Esophagus muscularis mucosa (tissue), 3 donors: ENCODE measurements at regions not wholly inside any gene's neighbourhood (a gene's known extent, or its start where the extent isn't known, plus 50 kb on each side); places are given as distances from the start of the nearest gene placed in this dataset.

Experiments
- EP300 ChIP-seq: sonication (generic); formaldehyde crosslinking; IDR thresholded peaks from one replicate; pipeline ENCODE4 v1.6.1; 2017; ENCODE audit warnings: antibody characterized with exemption
- POLR2AphosphoS5 ChIP-seq, 2 donors: sonication (generic); formaldehyde crosslinking; IDR thresholded peaks; one replicate each; pipeline ENCODE4 v1.6.1; 2017; ENCODE audit warnings: antibody characterized with exemption in 2 of 2

DNA sequence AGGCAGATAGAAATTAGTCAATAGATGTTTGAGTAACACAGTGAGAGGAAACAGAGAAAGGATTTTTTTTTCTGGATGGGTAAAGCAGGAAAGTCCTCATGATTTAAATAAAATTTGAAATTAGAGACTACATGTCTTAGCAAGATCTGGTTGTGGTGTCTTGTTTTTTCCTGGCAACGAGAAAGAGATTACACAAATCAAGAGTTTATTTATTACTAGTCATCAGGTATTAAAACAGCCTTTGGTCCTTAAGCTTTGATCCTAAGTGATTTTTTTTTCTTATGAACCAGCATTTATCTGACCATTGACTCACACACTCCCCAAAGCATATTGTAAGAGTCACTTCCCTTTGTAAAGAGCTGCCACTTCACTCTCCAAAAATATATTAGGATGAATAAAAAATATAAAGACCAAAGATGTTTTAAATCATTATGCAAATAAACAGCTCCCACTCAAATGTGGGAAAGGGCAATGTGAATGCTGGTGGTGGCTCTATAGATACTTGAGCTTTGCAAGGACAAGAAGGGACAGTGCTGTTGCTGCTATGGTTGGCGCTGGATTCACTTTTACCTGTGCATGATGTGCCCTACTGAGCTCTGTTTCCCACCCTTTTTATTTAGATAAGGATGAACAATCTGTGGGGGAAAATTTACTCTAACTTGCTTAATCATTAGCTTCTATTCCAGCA lies 1726.5 kb downstream of the MAT2B start:
- no peak for TF ChIP-seq EP300
- TF ChIP-seq POLR2AphosphoS5 (IDR thresholded peaks at IDR 0.05): no peak
